Endothelial cell of umbilical vein (primary cell): ENCODE measurements at regions not wholly inside any gene's neighbourhood (a gene's known extent, or its start where the extent isn't known, plus 50 kb on each side); places are given as distances from the start of the nearest gene placed in this dataset.

ENCODE experiments used
- BruUV-seq: library from RNA; stranded (reverse); fragments of 400-500 nt; replicated peaks from 2 replicates; lab custom pipeline; 2021; lab: Mats Ljungman, UMichigan
- CTCF ChIA-PET: fragments of 300-600, 350-600 bp; sonication (Branson Sonifier 250); formaldehyde crosslinking; loops from one replicate; lab custom pipeline; 2021; ENCODE audit warnings: antibody characterized with exemption, inconsistent platforms; lab: Charles Lee
- POLR2A ChIA-PET: fragments of 300-600, 350-600 bp; sonication (Branson Sonifier 250); formaldehyde crosslinking; loops from one replicate; lab custom pipeline; 2021; ENCODE audit warnings: antibody characterized with exemption, inconsistent platforms; lab: Charles Lee
- DNase-seq: peaks from one replicate; pipeline ENCODE4 v3.0.0-alpha.2; 2011; ENCODE audit warnings: low read depth, low spot score
- FAIRE-seq: peaks from 2 replicates; lab custom pipeline; 2011; peaks lifted over from hg19 to GRCh38; lab: Jason Lieb, UNC
- H2AFZ ChIP-seq: 2 replicates; pipeline ENCODE4 v1.6.0; 2012; ENCODE audit warnings: low read depth, low read length, control low read depth, inconsistent platforms
- H3K27ac ChIP-seq: 2 replicates; pipeline ENCODE4 v1.5.1; 2011; ENCODE audit warnings: low read depth, mild to moderate bottlenecking, control low read depth, low read length, moderate library complexity; ENCODE audit not compliant: insufficient read depth
- H3K27me3 ChIP-seq, 2 experiments: 2 replicates each; pipeline versions ENCODE4 v1.6.0 to v1.6.1; 2011; ENCODE audit warnings: low read length in 2 of 2, mixed read lengths in 1 of 2; ENCODE audit not compliant: control insufficient read depth in 2 of 2, insufficient read depth in 2 of 2
- H3K36me3 ChIP-seq, 2 experiments: 2 replicates in 1 of 2; 3 replicates in 1 of 2; pipeline ENCODE4 v1.5.1; 2011; ENCODE audit warnings: low read length in 2 of 2, mild to moderate bottlenecking in 1 of 2, moderate library complexity in 1 of 2; ENCODE audit not compliant: control insufficient read depth in 2 of 2, insufficient read depth in 2 of 2; ENCODE audit errors: extremely low read depth in 1 of 2
- H3K4me1 ChIP-seq: 3 replicates; pipeline ENCODE4 v1.5.1; 2011; ENCODE audit warnings: mild to moderate bottlenecking, low read length; ENCODE audit not compliant: control insufficient read depth, insufficient read depth; ENCODE audit errors: extremely low read depth
- H3K4me2 ChIP-seq: 2 replicates; pipeline ENCODE4 v1.6.1; 2011; ENCODE audit warnings: low read length, control low read depth, mixed read lengths; ENCODE audit not compliant: insufficient read depth
- H3K4me3 ChIP-seq, 3 experiments: fragments of 200-600 bp in 1 of 3; sonication (generic), shearing (Covaris generic) in 1 of 3; replicated peaks in 1 of 3; 2 replicates each; pipeline ENCODE4 v1.5.1; 2011 to 2016; ENCODE audit warnings: control low read depth in 3 of 3, low read length in 3 of 3, mild to moderate bottlenecking in 2 of 3, inconsistent platforms in 1 of 3, low read depth in 1 of 3, moderate library complexity in 1 of 3; ENCODE audit not compliant: insufficient read depth in 1 of 3
- H3K79me2 ChIP-seq: 2 replicates; pipeline ENCODE4 v1.6.0; 2012; ENCODE audit warnings: low read length, inconsistent platforms; ENCODE audit not compliant: control insufficient read depth, insufficient read depth
- H3K9ac ChIP-seq: replicated peaks from 2 replicates; pipeline ENCODE3; 2011; ENCODE audit warnings: low read length, control low read depth; ENCODE audit not compliant: insufficient read depth; ENCODE audit errors: extremely low read depth
- H3K9me1 ChIP-seq: replicated peaks from 3 replicates; pipeline ENCODE4 v1.6.0; 2011; ENCODE audit warnings: mild to moderate bottlenecking, low read length; ENCODE audit not compliant: control insufficient read depth, insufficient read depth; ENCODE audit errors: extremely low read depth
- H3K9me3 ChIP-seq: replicated peaks from 2 replicates; pipeline ENCODE4 v1.5.1; 2012; ENCODE audit warnings: low read length, inconsistent platforms; ENCODE audit not compliant: control insufficient read depth, insufficient read depth
- H4K20me1 ChIP-seq: replicated peaks from 2 replicates; pipeline ENCODE3; 2011; ENCODE audit warnings: mild to moderate bottlenecking, low read length; ENCODE audit not compliant: control insufficient read depth, insufficient read depth; ENCODE audit errors: extremely low read depth
- EZH2 ChIP-seq: IDR thresholded peaks from 2 replicates; pipeline ENCODE4 v1.6.1; 2012; ENCODE audit warnings: borderline replicate concordance, low read depth, mild to moderate bottlenecking, moderate library complexity, low read length, inconsistent platforms; ENCODE audit not compliant: severe bottlenecking
- FOS ChIP-seq: IDR thresholded peaks from 2 replicates; pipeline ENCODE4 v1.6.1; 2011; ENCODE audit warnings: mild to moderate bottlenecking, low read length, moderate library complexity, borderline replicate concordance; ENCODE audit not compliant: insufficient read depth
- GATA2 ChIP-seq: IDR thresholded peaks from 2 replicates; pipeline ENCODE4 v1.7.0; 2011; ENCODE audit warnings: low read depth, mild to moderate bottlenecking, moderate library complexity, mixed read lengths, low read length; ENCODE audit not compliant: insufficient read length, insufficient read depth
- MYC ChIP-seq: IDR thresholded peaks from one replicate; pipeline ENCODE4 v1.6.1; 2011; ENCODE audit warnings: mild to moderate bottlenecking, low read depth, low read length
- dilution Hi-C: fragments of 300-500 bp; cut with MboI; formaldehyde crosslinking; loops from one replicate; pipeline ENCODE4 v1.15.0; 2019; ENCODE audit warnings: low sequenced_read_pairs; ENCODE audit not compliant: extremely low pct_ligation_motif_present
- intact Hi-C: fragments of 100-400 bp; cut with micrococcal nuclease; formaldehyde crosslinking; loops from one replicate; pipeline ENCODE4 v1.10.0; 2022
- TF ChIP-seq, protein P1 (sequence below): IDR thresholded peaks from 2 replicates; pipeline ENCODE4 v1.6.1; 2011; ENCODE audit not compliant: insufficient read depth, insufficient read length
- TF ChIP-seq, protein P2 (sequence below), 2 donors: IDR thresholded peaks; 1 replicate in 1 of 2; 2 replicates in 1 of 2; pipeline ENCODE4 v1.5.1; 2011; ENCODE audit warnings: low read length in 2 of 2, mild to moderate bottlenecking in 2 of 2, moderate library complexity in 2 of 2, control low read depth in 1 of 2, inconsistent platforms in 1 of 2, low read depth in 1 of 2; ENCODE audit not compliant: insufficient read depth in 1 of 2; ENCODE audit errors: extremely low read depth in 1 of 2

DNA sequence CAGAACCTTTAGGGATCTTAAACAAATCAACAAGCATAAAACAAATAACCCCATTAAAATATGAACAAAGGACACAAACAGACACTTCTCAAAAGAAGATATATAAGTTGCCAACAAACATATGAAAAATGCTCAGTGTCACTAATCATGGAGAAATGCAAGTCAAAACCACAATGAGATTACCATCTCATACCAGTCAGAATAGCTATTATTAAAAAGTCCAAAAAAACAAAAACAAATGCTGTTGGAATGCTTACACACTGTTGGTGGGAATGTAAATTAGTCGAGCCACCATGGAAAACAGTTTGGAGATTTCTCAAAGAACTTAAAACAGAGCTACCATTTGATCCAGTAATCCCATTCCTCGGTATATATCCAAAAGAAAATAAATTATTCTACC, 423.6 kb downstream of the OTOL1 start:
- BruUV-seq = no TSS peak
- Histone ChIP-seq H3K27ac (no peak overlapping the region), H3K9ac (no peak overlapping the region), H3K9me1 (no peaks in the 10 kb centered on the region), H3K4me3 (no peak overlapping the region), H4K20me1 (no peaks in the 10 kb centered on the region), H3K27me3 (no peaks in the 10 kb centered on the region), H3K4me2 (no peak overlapping the region), H2AFZ (no peak overlapping the region), H3K9me3 (no peaks in the 10 kb centered on the region), H3K36me3 (no peaks in the 10 kb centered on the region), H3K4me1 (no peaks in the 10 kb centered on the region), H3K79me2 (no peaks in the 10 kb centered on the region)
- intact Hi-C loops = no loop called here
- DNase-seq (no peak), FAIRE-seq (no peak)
- POLR2A ChIA-PET = no interaction called here
- TF ChIP-seq, protein P1, sequence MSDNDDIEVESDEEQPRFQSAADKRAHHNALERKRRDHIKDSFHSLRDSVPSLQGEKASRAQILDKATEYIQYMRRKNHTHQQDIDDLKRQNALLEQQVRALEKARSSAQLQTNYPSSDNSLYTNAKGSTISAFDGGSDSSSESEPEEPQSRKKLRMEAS = no peak
- no peak for TF ChIP-seq EZH2
- no peak for TF ChIP-seq FOS
- TF ChIP-seq GATA2 = no peak
- TF ChIP-seq, protein P2, sequence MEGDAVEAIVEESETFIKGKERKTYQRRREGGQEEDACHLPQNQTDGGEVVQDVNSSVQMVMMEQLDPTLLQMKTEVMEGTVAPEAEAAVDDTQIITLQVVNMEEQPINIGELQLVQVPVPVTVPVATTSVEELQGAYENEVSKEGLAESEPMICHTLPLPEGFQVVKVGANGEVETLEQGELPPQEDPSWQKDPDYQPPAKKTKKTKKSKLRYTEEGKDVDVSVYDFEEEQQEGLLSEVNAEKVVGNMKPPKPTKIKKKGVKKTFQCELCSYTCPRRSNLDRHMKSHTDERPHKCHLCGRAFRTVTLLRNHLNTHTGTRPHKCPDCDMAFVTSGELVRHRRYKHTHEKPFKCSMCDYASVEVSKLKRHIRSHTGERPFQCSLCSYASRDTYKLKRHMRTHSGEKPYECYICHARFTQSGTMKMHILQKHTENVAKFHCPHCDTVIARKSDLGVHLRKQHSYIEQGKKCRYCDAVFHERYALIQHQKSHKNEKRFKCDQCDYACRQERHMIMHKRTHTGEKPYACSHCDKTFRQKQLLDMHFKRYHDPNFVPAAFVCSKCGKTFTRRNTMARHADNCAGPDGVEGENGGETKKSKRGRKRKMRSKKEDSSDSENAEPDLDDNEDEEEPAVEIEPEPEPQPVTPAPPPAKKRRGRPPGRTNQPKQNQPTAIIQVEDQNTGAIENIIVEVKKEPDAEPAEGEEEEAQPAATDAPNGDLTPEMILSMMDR (IDR thresholded peaks at IDR 0.05; ENCODE audit: extremely low read depth in 1 of 2, insufficient read depth in 1 of 2, low read depth in 1 of 2, low read length in 2 of 2) = no peak
- no peak for TF ChIP-seq MYC
- dilution Hi-C loops = no loop called here
- CTCF ChIA-PET = no interaction called here
